Psoas muscle (tissue), 7 donors: ENCODE measurements at regions not wholly inside any gene's neighbourhood (a gene's known extent, or its start where the extent isn't known, plus 50 kb on each side); places are given as distances from the start of the nearest gene placed in this dataset.

ENCODE experiments used
- ATAC-seq, 4 donors: fragments of 200-7000 bp; cut with Tn5 transposase; one replicate each; pipeline ENCODE4 v1.9.1; 2020; ENCODE audit warnings: moderate library complexity in 3 of 4, mild to moderate bottlenecking in 2 of 4
- DNase-seq, 2 donors: peaks; one replicate each; pipeline ENCODE4 v3.0.0-alpha.2; 2020
- H3K27ac ChIP-seq: fragments of 200-600 bp; one replicate; pipeline ENCODE4 v1.8.0; 2022
- H3K27me3 ChIP-seq, 3 donors: fragments of 200-600 bp in 1 of 3; one replicate each; pipeline versions ENCODE4 v1.6.1 to v1.8.0; 2013 to 2022; ENCODE audit warnings: low read length in 2 of 3, mild to moderate bottlenecking in 2 of 3, moderate library complexity in 1 of 3; ENCODE audit not compliant: insufficient read depth in 3 of 3
- H3K36me3 ChIP-seq, 2 donors: fragments of 200-600 bp in 1 of 2; one replicate each; pipeline versions ENCODE4 v1.6.1 to v1.8.0; 2013 to 2022; ENCODE audit warnings: low read depth in 1 of 2, mild to moderate bottlenecking in 1 of 2, moderate library complexity in 1 of 2; ENCODE audit not compliant: insufficient read depth in 1 of 2
- H3K4me1 ChIP-seq: fragments of 200-600 bp; one replicate; pipeline ENCODE4 v1.8.0; 2022
- H3K4me3 ChIP-seq: fragments of 200-600 bp; one replicate; pipeline ENCODE4 v1.8.0; 2022; ENCODE audit warnings: mild to moderate bottlenecking
- H3K9me3 ChIP-seq: fragments of 200-600 bp; one replicate; pipeline ENCODE4 v1.8.0; 2022
- CTCF ChIP-seq: fragments of 200-600 bp; IDR thresholded peaks from one replicate; pipeline ENCODE4 v1.8.0; 2022; ENCODE audit warnings: antibody characterized with exemption
- WGBS, 3 donors: extraction: QIAGEN DNeasy Blood & Tissue Kit; methylation state at CpG; one replicate each; pipeline versions ENCODE4 v1.1.6 to v1.1.7; 2013; 5-methylcytosine and 5-hydroxymethylcytosine counted together
- intact Hi-C, 2 donors: fragments of 100-400 bp; cut with DNase I; formaldehyde crosslinking; loops; one replicate each; pipeline versions ENCODE4 v1.11.0 to v1.14.2; 2022
- donor health status: healthy with polysubstance abuse.
- donor health status: DM: no; HTN: no; CAD: no; lungs with moderate emphysema.
- donor health status: Bipolar disorder and iron deficiency.
- donor health status: healthy.
- donor health status: DM: yes; HTN: yes; CAD: no.
- donor health status: DM: no; HTN: no; CAD: no.
- donor health status: DM: yes; HTN: yes; CAD: no.

- ATAC-seq (no peak), DNase-seq (no peak)
- no peak overlapping the region for H3K27ac ChIP-seq
- WGBS, 3 donors: 93 to 97% (median 95%) methylated on average over 10 of the region's 10 CpGs
- no peaks in the 10 kb centered on the region for H3K4me1 ChIP-seq
- H3K4me3 ChIP-seq: no peak overlapping the region
- TF ChIP-seq CTCF: no peak
- no peaks in the 10 kb centered on the region for H3K27me3 ChIP-seq
- no peaks in the 10 kb centered on the region for H3K36me3 ChIP-seq
- no peaks in the 10 kb centered on the region for H3K9me3 ChIP-seq
- intact Hi-C loops: no loop called here
These were observed 247.0 kb downstream of the SPRY2 start for GRCh38 chr13:80093888-80094287.

- H3K36me3 ChIP-seq: no peaks in the 10 kb centered on the region
- no peaks in the 10 kb centered on the region for H3K27me3 ChIP-seq
- peaks cover 7% of the 10 kb centered on the region for H3K4me1 ChIP-seq
- no peaks in the 10 kb centered on the region for H3K9me3 ChIP-seq
- no peak overlapping the region for H3K4me3 ChIP-seq
- ATAC-seq (no peak), DNase-seq (no peak)
- TF ChIP-seq CTCF: no peak
- 96 to 99% (median 96%) methylated on average over 3 of the region's 3 CpGs for WGBS, 3 donors
- no peak overlapping the region for H3K27ac ChIP-seq
- intact Hi-C loops: no loop called here
These were observed 254.6 kb downstream of the SPRY2 start for GRCh38 chr13:80086304-80086721.

GRCh38 chr13:80083853-80084676, 256.9 kb downstream of the SPRY2 start:
- no peak for TF ChIP-seq CTCF
- peak overlapping the region; percentile 39 for H3K27ac ChIP-seq
- H3K4me1 ChIP-seq: peaks cover 7% of the 10 kb centered on the region
- H3K9me3 ChIP-seq: no peaks in the 10 kb centered on the region
- peak overlapping the region; percentile 13 for H3K4me3 ChIP-seq
- ATAC-seq (peak in 2 of 4 donors; percentile 25 to 27), DNase-seq (no peak)
- H3K36me3 ChIP-seq: no peaks in the 10 kb centered on the region
- H3K27me3 ChIP-seq: no peaks in the 10 kb centered on the region
- intact Hi-C loops: no loop called here
- 11 to 23% (median 14%) methylated on average over 4 of the region's 4 CpGs for WGBS, 3 donors

- ATAC-seq (no peak), DNase-seq (no peak)
- Histone ChIP-seq H3K27me3 (no peaks in the 10 kb centered on the region), H3K9me3 (no peaks in the 10 kb centered on the region), H3K4me1 (peaks cover 7% of the 10 kb centered on the region), H3K4me3 (peak overlapping the region; percentile 13), H3K27ac (peak overlapping the region; percentile 39), H3K36me3 (no peaks in the 10 kb centered on the region)
- intact Hi-C loops: no loop called here
- TF ChIP-seq CTCF: no peak
- 26 to 29% (median 29%) methylated on average over 6 of the region's 6 CpGs for WGBS, 3 donors
These were observed 257.7 kb downstream of the SPRY2 start for GRCh38 chr13:80083081-80083852.
